Pulmonary artery endothelial cell (primary cell): ENCODE measurements at regions not wholly inside any gene's neighbourhood (a gene's known extent, or its start where the extent isn't known, plus 50 kb on each side); places are given as distances from the start of the nearest gene placed in this dataset.

Source experiments
- DNase-seq: peaks from one replicate; pipeline ENCODE4 v3.0.0-alpha.2; 2011; ENCODE audit warnings: low read depth, low spot score

GRCh38 chr12:92089559-92089958, 56.1 kb downstream of the BTG1 start:
- DNase-seq, result no peak

GRCh38 chr12:92088805-92089204, 56.8 kb downstream of the BTG1 start:
- no peak for DNase-seq

GRCh38 chr12:92085736-92086040, 60.0 kb downstream of the BTG1 start:
- no peak for DNase-seq

- no peak for DNase-seq
These were observed 60.5 kb downstream of the BTG1 start for GRCh38 chr12:92085040-92085735.

- DNase-seq, result no peak
These were observed 64.7 kb downstream of the BTG1 start for GRCh38 chr12:92080911-92081285.

GRCh38 chr12:92079054-92079385, 66.6 kb downstream of the BTG1 start:
- no peak for DNase-seq

- no peak for DNase-seq
These were observed 67.2 kb downstream of the BTG1 start for GRCh38 chr12:92078167-92079053.

GRCh38 chr12:92077530-92077929, 68.1 kb downstream of the BTG1 start:
- DNase-seq, result no peak

- no peak for DNase-seq
These were observed 69.5 kb downstream of the BTG1 start for GRCh38 chr12:92076101-92076500.

GRCh38 chr12:92075425-92075914, 70.2 kb downstream of the BTG1 start:
- DNase-seq, result no peak

GRCh38 chr12:92074889-92075288, 70.8 kb downstream of the BTG1 start:
- no peak for DNase-seq

GRCh38 chr12:92073094-92073493, 72.6 kb downstream of the BTG1 start:
- DNase-seq, result no peak

GRCh38 chr12:92072112-92072511, 73.5 kb downstream of the BTG1 start:
- DNase-seq, result no peak

GRCh38 chr12:92070864-92071445, 74.7 kb downstream of the BTG1 start:
- no peak for DNase-seq

GRCh38 chr12:92070054-92070863, 75.4 kb downstream of the BTG1 start:
- DNase-seq, result no peak

- DNase-seq, result no peak
These were observed 77.2 kb downstream of the BTG1 start for GRCh38 chr12:92068459-92068858.

GRCh38 chr12:92065639-92066038, 80.0 kb downstream of the BTG1 start:
- no peak for DNase-seq

GRCh38 chr12:92065018-92065499, 80.6 kb downstream of the BTG1 start:
- DNase-seq, result no peak

- no peak for DNase-seq
These were observed 81.2 kb downstream of the BTG1 start for GRCh38 chr12:92064422-92064821.

- no peak for DNase-seq
These were observed 82.0 kb downstream of the BTG1 start for GRCh38 chr12:92063641-92064040.
